IPS-NIHi7 (cell line): ENCODE measurements at regions not wholly inside any gene's neighbourhood (a gene's known extent, or its start where the extent isn't known, plus 50 kb on each side); places are given as distances from the start of the nearest gene placed in this dataset.

Experiments
- DNase-seq: peaks from one replicate; pipeline ENCODE4 v3.0.0; 2012; ENCODE audit warnings: mixed read lengths; ENCODE audit errors: extremely low spot score

GRCh38 chr10:43748560-43748959 is 99.9 kb upstream of the ZNF32 start:
- DNase-seq = no peak

GRCh38 chr10:43746906-43747305 is 98.2 kb upstream of the ZNF32 start:
- DNase-seq = no peak

- no peak for DNase-seq
Measured at GRCh38 chr10:43739161-43739560, 90.5 kb upstream of the ZNF32 start.

- no peak for DNase-seq
Measured at GRCh38 chr10:43737003-43737402, 88.3 kb upstream of the ZNF32 start.

- DNase-seq = no peak
Measured at GRCh38 chr10:43735907-43736306, 87.2 kb upstream of the ZNF32 start.

GRCh38 chr10:43734716-43735115 is 86.0 kb upstream of the ZNF32 start:
- no peak for DNase-seq

- DNase-seq = no peak
Measured at GRCh38 chr10:43731486-43731885, 82.8 kb upstream of the ZNF32 start.

GRCh38 chr10:43728425-43728824 is 79.7 kb upstream of the ZNF32 start:
- no peak for DNase-seq

- no peak for DNase-seq
Measured at GRCh38 chr10:43727935-43728334, 79.3 kb upstream of the ZNF32 start.

- no peak for DNase-seq
Measured at GRCh38 chr10:43715334-43715733, 66.7 kb upstream of the ZNF32 start.

GRCh38 chr10:43712821-43713584 is 64.3 kb upstream of the ZNF32 start:
- no peak for DNase-seq

- no peak for DNase-seq
Measured at GRCh38 chr10:43710772-43711471, 62.2 kb upstream of the ZNF32 start.

- no peak for DNase-seq
Measured at GRCh38 chr10:43708262-43708661, 59.6 kb upstream of the ZNF32 start.

- DNase-seq = no peak
Measured at GRCh38 chr10:43707770-43708169, 59.1 kb upstream of the ZNF32 start.

- DNase-seq = no peak
Measured at GRCh38 chr10:43706166-43706565, 57.5 kb upstream of the ZNF32 start.

- DNase-seq = no peak
Measured at GRCh38 chr10:43703286-43703685, 54.6 kb upstream of the ZNF32 start.

GRCh38 chr10:43702936-43703281 is 54.2 kb upstream of the ZNF32 start:
- no peak for DNase-seq

- DNase-seq = no peak
Measured at GRCh38 chr10:43702213-43702935, 53.7 kb upstream of the ZNF32 start.

GRCh38 chr10:43701295-43701694 is 52.6 kb upstream of the ZNF32 start:
- DNase-seq = no peak

- no peak for DNase-seq
Measured at GRCh38 chr10:43700306-43700705, 51.6 kb upstream of the ZNF32 start.

GRCh38 chr10:43699516-43699915 is 50.8 kb upstream of the ZNF32 start:
- DNase-seq = no peak
